Loucy (cell line): ENCODE measurements at regions not wholly inside any gene's neighbourhood (a gene's known extent, or its start where the extent isn't known, plus 50 kb on each side); places are given as distances from the start of the nearest gene placed in this dataset.

Source experiments
- EZH2phosphoT487 ChIP-seq: fragments of 200-600 bp; IDR thresholded peaks from 2 replicates; pipeline ENCODE4 v1.6.1; 2018; ENCODE audit warnings: antibody characterized with exemption, mild to moderate bottlenecking, moderate library complexity, borderline replicate concordance
- TF ChIP-seq, protein P1 (sequence below): fragments of 200-600 bp; sonication (generic); conservative IDR thresholded peaks from 2 replicates; pipeline ENCODE4 v1.5.1; 2014; ENCODE audit warnings: mild to moderate bottlenecking, antibody characterized with exemption, low read length

DNA sequence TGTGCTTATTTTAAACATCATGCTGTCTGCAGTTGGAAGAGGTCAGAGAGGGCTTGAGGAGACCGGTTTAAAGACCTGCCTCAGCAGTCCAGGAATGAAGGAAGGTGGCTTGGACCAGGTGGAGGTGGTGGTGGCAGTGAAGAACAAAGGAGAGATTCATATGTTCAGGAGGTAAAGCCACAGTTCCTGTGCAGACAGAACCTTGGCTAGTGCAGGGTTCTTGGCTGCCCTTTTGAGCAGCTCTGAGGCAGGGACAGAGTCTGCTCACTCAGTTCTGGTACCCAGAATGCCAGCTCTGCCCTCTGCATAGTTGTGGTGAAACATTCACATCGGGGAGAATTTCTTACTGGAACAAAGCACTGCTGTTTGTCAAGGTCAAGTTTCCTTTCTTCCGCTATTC is 669.7 kb upstream of the HS6ST1 start:
- TF ChIP-seq, protein P1, sequence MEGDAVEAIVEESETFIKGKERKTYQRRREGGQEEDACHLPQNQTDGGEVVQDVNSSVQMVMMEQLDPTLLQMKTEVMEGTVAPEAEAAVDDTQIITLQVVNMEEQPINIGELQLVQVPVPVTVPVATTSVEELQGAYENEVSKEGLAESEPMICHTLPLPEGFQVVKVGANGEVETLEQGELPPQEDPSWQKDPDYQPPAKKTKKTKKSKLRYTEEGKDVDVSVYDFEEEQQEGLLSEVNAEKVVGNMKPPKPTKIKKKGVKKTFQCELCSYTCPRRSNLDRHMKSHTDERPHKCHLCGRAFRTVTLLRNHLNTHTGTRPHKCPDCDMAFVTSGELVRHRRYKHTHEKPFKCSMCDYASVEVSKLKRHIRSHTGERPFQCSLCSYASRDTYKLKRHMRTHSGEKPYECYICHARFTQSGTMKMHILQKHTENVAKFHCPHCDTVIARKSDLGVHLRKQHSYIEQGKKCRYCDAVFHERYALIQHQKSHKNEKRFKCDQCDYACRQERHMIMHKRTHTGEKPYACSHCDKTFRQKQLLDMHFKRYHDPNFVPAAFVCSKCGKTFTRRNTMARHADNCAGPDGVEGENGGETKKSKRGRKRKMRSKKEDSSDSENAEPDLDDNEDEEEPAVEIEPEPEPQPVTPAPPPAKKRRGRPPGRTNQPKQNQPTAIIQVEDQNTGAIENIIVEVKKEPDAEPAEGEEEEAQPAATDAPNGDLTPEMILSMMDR, result no peak
- no peak for TF ChIP-seq EZH2phosphoT487
